Gastroesophageal sphincter (tissue), 3 donors: ENCODE measurements at regions not wholly inside any gene's neighbourhood (a gene's known extent, or its start where the extent isn't known, plus 50 kb on each side); places are given as distances from the start of the nearest gene placed in this dataset.

Experiments used
- EP300 ChIP-seq: sonication (generic); formaldehyde crosslinking; IDR thresholded peaks from one replicate; pipeline ENCODE4 v1.6.1; 2017; ENCODE audit warnings: antibody characterized with exemption, mild to moderate bottlenecking
- POLR2A ChIP-seq, 2 donors: fragments of 450-650 bp; IDR thresholded peaks; one replicate each; pipeline ENCODE4 v1.6.1; 2017; ENCODE audit warnings: antibody characterized with exemption in 2 of 2, mild to moderate bottlenecking in 2 of 2, moderate library complexity in 1 of 2
- TF ChIP-seq, protein P1 (sequence below), 4 experiments: fragments of 200-600 bp in 2 of 4; fragments of 450-650 bp in 2 of 4; sonication (generic) in 1 of 4; IDR thresholded peaks; one replicate each; pipeline ENCODE4 v1.5.1; 2017 to 2019; ENCODE audit warnings: antibody characterized with exemption in 4 of 4, mild to moderate bottlenecking in 2 of 4, moderate library complexity in 2 of 4

DNA sequence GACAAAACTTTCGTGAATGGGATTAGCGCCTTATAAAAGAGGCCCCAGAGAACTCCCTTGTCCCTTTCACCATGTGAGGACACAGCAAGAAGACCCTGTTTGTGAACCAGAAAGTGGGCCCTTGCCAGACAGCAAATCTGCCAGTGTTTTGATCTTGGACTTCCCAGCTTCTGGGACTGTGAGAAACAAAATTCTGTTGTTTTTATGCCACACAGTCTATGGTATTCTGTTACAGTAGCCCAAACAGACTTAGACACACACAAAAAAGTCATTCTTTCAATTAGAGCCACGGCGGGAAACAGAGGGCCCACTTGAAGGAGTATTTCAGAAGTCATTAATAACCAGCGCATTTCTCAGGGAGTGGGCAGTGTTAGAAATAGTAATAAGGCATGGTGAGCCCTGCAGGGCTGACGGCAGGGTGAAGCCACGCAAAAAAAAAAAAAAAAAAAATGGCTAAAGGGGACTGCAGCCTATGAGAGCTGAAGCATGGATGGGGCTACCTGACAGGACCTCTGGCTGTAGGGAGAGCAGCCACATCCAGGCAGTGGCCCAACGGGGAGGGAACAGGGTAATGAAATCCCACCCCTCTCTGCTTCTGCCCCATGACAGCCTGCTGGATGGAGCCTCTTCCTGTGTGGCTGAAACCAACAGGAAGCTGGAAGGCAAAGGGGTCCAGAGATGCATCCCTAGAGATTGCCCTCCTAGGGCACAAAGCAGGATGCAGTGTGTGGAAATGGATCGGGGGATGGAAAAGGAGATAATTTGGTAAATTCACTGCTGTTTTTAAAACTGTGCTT lies 189.3 kb downstream of the KCNS3 start:
- TF ChIP-seq, protein P1, sequence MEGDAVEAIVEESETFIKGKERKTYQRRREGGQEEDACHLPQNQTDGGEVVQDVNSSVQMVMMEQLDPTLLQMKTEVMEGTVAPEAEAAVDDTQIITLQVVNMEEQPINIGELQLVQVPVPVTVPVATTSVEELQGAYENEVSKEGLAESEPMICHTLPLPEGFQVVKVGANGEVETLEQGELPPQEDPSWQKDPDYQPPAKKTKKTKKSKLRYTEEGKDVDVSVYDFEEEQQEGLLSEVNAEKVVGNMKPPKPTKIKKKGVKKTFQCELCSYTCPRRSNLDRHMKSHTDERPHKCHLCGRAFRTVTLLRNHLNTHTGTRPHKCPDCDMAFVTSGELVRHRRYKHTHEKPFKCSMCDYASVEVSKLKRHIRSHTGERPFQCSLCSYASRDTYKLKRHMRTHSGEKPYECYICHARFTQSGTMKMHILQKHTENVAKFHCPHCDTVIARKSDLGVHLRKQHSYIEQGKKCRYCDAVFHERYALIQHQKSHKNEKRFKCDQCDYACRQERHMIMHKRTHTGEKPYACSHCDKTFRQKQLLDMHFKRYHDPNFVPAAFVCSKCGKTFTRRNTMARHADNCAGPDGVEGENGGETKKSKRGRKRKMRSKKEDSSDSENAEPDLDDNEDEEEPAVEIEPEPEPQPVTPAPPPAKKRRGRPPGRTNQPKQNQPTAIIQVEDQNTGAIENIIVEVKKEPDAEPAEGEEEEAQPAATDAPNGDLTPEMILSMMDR (IDR thresholded peaks at IDR 0.05), result no peak
- TF ChIP-seq POLR2A (IDR thresholded peaks at IDR 0.05), result no peak
- TF ChIP-seq EP300, result no peak
